ENCODE measurements at regions not wholly inside any gene's neighbourhood (a gene's known extent, or its start where the extent isn't known, plus 50 kb on each side); places are given as distances from the start of the nearest gene placed in this dataset.
A peak's percentile ranks its signal among the peaks of the same experiment; 100 is the strongest.

DNA sequence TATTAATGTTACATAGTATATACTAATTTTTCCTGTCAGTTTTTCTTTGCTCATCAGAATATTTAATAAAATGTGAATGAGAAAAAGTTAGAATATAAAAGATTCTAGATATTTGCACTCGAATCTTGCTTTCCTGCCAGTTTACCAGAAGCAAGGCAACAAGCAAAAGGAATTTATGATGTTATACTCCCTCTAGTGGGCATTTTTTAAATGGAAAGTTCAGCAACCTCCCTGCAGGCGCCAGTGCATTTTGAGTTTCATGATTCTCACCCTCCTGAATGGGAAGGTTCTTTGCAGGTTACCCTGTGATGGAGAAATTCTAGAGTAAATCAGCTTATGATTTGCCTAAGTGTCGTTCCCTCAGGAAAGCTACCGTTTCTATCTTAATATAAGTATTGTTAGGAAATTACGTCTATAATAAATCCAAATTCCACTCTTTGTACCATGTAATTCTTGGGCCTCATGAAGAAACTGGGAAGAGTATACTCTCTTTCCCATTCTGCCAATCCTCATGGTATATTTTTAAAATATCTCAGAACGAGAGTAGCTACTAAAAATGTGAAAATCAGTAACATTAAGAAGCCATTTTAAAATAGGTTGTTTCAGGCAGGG is 350.0 kb downstream of the CRPPA start:
- DNase-seq (ENCODE audit: low read depth) = no peak

DNA sequence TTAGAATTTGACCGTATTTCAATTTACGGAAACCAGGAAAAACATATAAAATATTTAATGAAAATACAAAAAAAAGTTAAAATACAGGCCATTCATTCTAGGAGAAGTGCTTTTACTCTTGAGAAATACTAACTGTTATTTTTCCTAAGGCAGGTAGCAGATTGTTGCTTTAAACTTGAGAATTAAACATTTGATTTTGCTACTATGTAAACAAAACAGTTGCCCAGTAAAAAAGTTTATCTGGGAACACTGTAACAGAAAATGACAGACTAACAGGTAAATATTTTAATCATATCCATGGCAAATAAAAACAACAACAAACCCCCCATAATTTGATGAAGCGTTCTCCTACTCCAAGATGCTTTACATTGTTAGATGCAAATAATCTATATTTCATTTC is 350.5 kb downstream of the CRPPA start:
- no peak overlapping the region for H3K4me3 ChIP-seq (ENCODE audit: low read depth, low read length)
- no peak for DNase-seq (ENCODE audit: low read depth)

More for the DNA sequence above, 350.0 kb downstream of the CRPPA start:
- no peak overlapping the region for H3K4me3 ChIP-seq (ENCODE audit: low read depth, low read length)

DNA sequence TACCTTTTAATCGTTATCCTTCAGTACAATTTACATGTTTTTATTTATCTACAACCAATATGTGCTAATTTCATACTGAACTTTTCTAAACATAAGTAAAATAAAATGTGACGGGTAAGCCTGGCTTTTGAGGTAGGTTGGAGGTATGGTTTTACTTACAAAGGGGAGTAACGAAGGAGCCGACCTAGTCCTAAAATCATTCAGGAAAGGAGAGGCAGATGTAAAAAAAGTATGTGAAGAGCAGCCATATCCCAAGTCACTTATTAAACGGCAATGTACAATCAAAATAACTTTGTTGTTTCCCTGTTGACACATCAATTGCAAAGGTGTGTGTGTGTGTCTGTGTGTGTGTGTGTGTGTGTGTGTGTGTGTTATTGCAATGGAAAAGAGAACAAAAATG is 351.3 kb downstream of the CRPPA start:
- no peak overlapping the region for H3K4me3 ChIP-seq (ENCODE audit: low read depth, low read length)
- no peak for DNase-seq (ENCODE audit: low read depth)

DNA sequence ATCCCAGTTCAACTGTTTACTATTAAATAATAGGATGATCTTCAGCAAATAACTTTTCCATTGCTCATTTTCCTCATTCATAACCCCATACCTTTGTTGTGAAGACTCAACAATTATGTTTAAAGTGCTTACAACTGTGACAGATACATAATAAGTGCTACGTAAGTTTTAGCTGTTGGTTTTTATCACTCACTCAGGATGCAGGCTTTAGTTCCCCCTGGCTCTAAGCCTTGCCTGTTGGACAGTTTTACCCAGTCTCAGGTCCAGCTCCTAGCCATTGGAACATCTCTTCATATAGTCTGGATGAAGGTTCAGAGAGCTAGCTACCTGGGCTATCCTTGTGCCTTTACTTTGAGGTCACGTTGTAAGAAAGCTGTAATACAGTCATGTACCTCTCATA is 353.2 kb downstream of the CRPPA start:
- H3K4me3 ChIP-seq (ENCODE audit: low read depth, low read length) = no peak overlapping the region
- DNase-seq (ENCODE audit: low read depth) = no peak

DNA sequence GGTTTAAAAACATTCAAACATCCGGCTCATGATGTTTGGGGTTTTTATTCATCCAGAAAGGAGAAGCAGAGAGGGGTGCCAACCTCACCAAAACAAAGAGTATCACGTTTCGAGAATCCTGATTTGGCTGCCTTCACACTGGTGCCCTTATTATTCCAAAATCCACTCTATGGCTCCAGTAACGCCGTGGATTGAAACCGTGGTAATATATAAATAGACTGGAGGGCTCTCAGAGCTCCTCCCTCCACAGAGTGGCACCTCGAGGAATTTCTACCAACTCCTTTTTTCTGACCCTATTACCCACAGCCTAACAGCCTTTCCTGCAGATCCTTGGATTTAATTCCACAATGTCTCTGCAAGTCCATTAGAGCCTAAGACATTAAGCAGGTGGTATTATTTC is 353.6 kb downstream of the CRPPA start:
- no peak for DNase-seq (ENCODE audit: low read depth)
- no peak overlapping the region for H3K4me3 ChIP-seq (ENCODE audit: low read depth, low read length)

DNA sequence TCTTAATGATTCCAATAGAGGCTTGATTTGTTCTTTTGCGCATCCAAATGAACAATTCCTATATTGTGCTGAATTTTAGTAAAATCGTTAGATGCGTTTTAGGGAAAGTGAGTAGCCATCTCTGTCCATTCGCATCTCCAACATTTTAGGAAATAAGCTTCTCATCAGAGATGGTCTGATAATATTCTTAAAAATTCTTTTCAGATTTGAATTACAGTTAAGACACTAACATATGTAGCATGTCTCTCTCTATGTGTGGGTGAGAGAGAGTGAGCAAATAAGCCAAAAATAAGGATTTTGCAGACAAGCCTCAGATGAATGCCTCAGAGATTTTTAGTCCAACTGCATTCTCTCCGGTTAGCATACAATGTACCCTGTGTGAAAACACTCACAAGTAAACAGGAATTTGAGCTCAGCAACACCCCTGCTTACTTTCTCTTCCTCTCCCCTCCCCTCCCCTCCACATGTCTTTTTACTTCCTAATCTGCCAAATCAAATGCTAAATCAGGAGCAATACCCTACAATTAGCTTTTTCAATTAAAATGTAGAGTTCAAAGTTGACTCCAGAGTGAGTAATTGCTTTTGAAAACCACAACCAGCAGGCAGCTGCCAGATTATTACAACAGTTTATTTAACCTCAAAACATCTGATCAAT is 354.4 kb downstream of the CRPPA start:
- H3K4me3 ChIP-seq (ENCODE audit: low read depth, low read length) = no peak overlapping the region
- no peak for DNase-seq (ENCODE audit: low read depth)

DNA sequence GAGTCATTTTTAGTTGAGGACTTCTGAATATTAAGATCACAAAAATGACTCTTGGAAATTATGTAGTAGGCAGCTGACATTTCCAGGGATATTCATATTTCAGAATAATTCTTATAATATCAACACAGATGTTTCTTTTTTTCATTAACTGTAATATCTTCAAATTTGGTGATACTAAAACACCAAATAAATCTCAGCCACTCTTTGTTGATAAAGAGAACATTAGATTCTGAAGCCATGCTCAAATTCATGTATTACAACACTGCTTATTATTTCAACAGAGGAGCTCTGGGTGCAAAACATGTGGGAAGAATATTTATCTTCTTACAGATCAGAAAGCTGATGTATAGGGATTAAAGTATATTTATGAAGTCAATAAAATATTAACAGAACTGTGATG is 355.4 kb downstream of the CRPPA start:
- H3K4me3 ChIP-seq (ENCODE audit: low read depth, low read length) = no peak overlapping the region
- DNase-seq (ENCODE audit: low read depth) = no peak

DNA sequence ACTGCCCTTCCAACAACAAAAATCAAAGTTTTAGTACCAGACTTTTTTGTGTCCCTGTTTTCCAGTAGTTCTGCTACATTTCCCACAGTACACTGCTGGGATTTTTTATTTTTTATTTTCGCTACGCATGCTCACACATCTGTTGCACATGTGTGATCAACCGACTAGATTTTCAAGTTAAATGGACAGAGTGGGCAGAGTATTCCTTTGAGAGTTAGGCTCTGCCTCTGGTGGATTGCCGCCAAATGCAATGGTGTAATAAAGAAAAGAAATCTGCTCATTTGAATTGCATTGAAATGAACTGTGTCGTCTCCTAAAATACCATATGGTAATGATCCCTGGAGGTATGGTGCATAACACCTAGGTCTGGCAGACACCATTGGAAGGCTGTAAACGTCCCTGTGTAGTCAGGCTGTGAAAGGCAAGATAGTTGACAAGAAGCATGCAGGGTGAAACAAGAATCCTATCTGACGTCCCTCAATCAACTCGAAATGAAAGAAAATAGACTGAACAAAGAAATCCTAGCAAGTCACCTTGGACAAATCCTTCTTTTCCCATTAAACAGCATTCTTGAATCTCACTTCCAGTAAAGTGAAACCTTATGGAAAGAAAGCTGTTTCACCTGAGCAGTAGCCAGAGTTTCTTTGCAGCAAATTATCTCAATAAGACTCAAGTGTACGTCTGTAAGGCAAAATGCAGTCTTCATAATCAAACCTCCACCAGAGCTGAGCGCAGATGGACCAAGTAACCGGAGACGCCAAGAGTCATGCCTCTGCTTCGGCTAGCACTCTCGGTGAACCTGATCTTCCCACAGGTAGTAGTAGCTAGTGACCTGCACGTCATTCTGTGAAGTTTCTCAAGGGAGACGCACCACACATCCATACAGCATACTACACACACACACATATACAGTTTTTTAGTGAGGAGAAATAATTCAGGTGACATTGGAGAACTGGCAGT is 357.3 kb downstream of the CRPPA start:
- DNase-seq (ENCODE audit: low read depth) = peak; percentile 61
- no peak overlapping the region for H3K4me3 ChIP-seq (ENCODE audit: low read depth, low read length)

DNA sequence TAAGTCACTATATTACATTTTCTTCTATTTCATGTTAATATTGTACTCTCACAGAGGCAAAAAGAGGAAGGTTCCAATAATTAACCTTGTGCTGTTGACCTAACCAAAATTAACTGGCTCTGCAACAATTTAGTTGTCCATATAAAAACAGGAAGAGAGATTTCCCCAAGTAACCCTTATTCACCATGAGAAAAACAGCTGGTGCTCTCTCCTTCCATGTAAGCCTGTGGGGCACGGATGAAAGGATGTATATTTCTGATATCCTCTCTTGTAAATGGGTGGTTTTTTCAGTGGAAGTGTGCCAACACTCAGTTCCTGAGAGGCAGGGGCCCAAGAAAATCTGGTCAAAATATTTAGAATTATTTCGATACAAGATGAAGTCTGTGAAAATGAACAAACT is 358.1 kb downstream of the CRPPA start:
- DNase-seq (ENCODE audit: low read depth) = no peak
- no peak overlapping the region for H3K4me3 ChIP-seq (ENCODE audit: low read depth, low read length)

DNA sequence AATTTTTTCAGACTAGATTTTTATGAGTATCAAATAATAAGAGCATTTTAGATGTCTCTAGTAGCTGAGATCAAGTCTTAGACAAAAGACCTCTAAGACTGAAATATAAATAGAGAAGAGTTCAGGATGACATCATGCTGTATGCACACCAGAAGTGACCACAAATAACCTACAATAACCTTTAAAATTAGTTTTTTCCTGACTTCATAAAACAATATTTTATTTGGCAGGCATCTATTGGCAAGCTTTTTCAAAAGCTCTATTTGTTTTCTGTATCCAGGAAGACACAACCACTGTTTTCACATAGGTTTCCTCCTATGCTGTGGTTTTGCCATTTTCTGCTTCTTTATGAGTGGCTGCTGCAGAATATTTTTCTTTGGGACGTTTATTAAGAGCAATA is 359.1 kb downstream of the CRPPA start:
- DNase-seq (ENCODE audit: low read depth) = peak; percentile 78
- H3K4me3 ChIP-seq (ENCODE audit: low read depth, low read length) = no peak overlapping the region

DNA sequence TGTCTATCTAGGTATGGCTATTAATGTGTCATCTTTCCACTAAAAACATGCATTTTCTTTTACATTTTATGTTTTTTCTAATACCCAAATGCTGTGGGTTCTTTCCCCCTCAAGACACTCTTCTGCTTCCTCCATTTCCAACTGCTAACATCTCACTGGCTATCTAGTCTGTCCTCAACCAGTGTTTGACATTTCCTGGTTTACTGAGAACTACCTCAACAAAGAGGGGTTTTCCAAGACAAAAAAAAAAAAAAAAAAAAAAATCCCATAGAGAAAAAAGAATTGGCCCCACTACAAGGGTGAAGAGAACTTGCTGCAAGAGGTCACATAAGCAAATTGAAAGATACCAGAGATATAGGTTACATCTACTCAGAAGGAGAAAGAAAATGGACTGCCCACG is 359.7 kb downstream of the CRPPA start:
- no peak overlapping the region for H3K4me3 ChIP-seq (ENCODE audit: low read depth, low read length)
- no peak for DNase-seq (ENCODE audit: low read depth)

DNA sequence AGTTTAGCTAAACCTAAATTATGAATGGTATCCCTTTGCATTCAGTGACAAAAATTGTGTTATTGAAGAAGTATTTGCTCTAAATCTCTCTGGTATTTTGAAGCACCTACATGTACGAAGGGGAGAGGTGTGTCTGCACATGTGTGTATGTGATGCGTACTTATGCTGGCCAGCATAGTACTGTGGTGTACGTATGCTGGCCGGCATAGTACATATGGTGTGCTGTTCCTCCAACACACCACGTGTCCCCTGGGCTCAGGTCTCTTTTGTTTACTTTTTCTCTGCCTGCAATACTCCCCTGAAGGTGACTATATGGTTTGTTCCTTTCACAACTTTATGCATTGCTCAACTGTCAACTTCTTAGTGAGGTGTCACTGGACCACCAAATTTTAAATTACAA is 360.3 kb downstream of the CRPPA start:
- no peak overlapping the region for H3K4me3 ChIP-seq (ENCODE audit: low read depth, low read length)
- no peak for DNase-seq (ENCODE audit: low read depth)

DNA sequence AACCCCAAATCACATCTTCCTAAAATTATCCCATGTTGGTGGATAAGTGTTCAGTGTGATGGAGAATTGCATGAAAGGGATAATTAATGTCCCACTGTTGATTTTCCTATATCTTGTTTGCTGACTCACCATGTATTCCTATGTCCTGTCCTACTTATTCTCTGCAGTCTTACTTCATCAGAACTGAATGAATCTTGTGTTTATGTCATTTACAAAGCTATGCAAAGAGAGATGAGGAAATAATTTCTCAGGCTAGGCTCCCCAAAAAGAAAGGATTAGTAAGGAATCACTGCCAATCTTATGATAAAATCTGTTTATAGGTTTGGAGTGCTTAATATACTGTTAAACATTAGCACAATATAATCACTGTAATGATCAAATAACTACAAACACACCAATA is 360.8 kb downstream of the CRPPA start:
- peak; percentile 56 for DNase-seq (ENCODE audit: low read depth)
- H3K4me3 ChIP-seq (ENCODE audit: low read depth, low read length) = no peak overlapping the region

DNA sequence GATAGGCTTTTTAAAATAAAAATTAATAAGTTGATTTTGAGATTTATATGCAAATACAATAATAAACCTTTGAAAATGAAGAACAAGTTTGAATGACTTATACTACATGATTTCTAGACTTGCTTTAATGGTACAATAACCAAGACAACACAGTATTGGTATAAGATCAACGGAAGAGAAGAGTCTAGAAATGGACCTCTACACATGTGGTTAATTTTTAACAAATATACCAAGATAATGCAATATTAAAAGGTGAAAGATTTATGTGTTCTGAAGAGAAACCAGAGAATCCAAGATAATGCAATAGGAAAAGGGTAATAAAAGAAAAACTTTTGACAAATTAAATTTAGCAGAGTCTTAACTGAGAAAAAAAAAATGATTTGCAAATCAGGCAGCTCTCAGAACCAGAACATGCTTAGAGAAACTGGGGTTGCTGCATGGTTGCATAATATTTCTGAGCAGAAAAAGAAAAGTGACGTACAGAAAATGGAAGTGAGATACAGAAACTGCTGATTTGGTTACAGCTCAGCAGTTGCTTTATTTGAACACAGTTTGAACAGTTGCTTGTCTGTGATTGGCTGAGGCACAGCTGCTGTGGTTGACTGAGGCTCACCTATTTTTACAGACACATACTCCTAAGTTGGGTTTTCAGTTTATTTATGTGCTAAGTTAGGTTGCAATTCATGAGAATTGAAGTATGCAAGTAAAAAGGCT is 365.9 kb downstream of the CRPPA start:
- H3K4me3 ChIP-seq (ENCODE audit: low read depth, low read length) = no peak overlapping the region
- DNase-seq (ENCODE audit: low read depth) = no peak

DNA sequence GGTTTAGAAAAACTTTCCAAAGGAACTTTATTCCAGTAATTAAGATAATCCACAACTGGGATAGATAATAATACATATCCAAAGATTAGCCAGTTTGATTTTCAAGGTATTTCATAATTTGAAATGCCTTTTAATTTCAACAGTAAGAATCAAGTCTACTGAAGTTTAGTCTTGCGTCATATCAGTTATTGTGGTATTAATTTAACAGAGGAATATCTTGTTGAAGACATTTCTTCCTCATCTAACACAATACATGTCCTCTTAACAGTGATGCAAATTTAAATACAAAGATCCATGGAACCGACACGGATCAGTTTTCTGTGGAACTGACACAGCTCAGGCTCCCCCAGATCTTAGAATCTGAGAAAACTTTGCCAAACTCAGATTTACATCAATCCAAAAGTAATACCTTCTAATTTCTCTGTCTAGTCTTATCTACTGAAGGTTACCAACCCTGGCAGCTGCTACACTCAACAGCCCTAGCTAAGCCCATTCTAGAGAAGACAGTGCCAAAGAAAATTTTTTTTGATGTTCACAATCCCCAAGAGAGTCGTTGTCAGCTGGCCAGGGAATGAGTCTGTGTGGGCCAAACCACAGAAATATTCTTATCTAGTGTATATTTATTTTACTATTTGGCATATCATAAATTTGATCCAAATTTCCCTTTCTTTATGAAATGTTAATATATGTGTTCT is 365.2 kb upstream of the MEOX2 start:
- peak; percentile 35 for DNase-seq (ENCODE audit: low read depth)

DNA sequence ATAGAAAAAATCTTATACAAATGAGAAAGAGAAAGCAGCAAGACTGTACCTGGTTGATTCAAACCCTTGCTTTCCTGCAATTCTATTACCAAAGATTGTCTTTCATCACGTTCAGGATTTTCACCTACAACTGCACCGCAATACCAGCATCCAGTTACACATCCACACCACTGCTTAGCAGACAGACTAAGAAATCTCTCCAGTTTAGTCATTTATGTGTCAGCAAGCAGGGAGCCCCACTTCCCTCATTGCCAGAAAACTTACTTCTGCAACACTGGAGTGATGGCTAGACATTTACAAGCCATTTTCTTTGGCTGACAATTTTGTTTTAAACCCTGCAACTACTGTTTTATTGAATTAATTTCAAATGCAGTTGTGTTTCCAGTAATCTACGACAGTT is 359.6 kb upstream of the MEOX2 start:
- H3K4me3 ChIP-seq (ENCODE audit: low read depth, low read length) = no peak overlapping the region
- DNase-seq (ENCODE audit: low read depth) = peak; percentile 43

More for the DNA sequence above, 365.2 kb upstream of the MEOX2 start:
- no peak overlapping the region for H3K4me3 ChIP-seq (ENCODE audit: low read depth, low read length)

DNA sequence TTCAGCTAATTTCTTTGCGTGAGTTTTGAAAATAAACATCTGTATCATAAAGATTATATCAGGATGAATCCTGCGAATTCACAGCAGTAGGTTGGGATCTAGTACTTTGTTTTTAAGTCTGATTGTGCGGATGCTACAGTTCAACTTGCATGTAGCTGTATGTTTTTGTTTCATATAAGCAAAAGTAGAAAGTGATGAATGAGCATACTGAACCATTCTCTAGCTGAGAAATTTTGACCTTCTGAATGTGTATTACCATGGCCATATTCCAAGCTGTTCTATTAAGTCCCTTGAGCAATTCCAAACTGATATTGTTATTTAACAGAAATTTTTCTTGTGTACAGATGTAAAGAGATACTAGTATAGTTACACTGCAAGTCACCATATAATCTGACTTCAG is 358.8 kb upstream of the MEOX2 start:
- no peak overlapping the region for H3K4me3 ChIP-seq (ENCODE audit: low read depth, low read length)
- DNase-seq (ENCODE audit: low read depth) = no peak

DNA sequence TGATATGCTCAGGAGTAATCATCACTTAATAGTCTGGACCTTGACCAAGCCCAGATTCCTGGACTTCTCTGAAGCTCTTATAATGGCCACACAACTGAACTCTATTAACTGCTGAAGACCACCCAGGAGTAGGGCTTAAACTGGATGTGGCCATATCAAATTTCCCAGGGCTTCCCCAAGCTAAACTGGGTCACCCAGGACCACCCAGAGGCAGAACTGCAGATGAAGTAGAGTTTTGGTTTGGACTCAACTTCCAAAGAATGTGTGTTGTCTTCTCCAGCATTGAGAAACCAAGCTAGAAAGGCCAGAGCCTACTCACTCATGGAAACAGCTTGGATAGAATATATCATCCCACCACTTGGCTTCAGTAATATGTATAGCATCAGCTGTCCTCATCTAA is 358.2 kb upstream of the MEOX2 start:
- H3K4me3 ChIP-seq (ENCODE audit: low read depth, low read length) = no peak overlapping the region
- DNase-seq (ENCODE audit: low read depth) = no peak

DNA sequence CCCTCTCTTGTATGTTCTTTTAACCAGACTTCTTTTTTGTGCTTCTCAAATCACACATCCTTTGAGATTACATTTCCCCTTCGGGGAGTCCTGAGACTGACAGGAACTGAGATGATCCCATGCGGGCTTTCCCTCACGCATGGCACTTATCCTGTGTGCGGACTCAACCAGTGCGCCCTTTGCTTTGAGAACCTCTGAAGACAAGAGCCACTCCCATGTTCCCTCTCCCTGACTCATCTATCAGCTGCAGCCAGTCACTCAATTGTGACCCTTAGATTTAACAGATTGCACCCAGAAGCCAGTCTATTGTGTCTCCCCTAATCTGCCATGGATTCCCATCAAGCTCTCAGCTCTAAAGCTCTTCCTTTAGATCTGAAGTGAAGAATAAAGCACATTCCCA is 353.9 kb upstream of the MEOX2 start:
- no peak overlapping the region for H3K4me3 ChIP-seq (ENCODE audit: low read depth, low read length)

More for the DNA sequence above, 353.9 kb upstream of the MEOX2 start:
- DNase-seq (ENCODE audit: low read depth) = no peak

Measured in skeletal muscle cell (primary cell).